IPS-18a (cell line): ENCODE measurements at regions not wholly inside any gene's neighbourhood (a gene's known extent, or its start where the extent isn't known, plus 50 kb on each side); places are given as distances from the start of the nearest gene placed in this dataset.

Experiments
- H3K27ac ChIP-seq: one replicate; pipeline ENCODE4 v1.5.1; 2013; ENCODE audit warnings: low read length
- H3K27me3 ChIP-seq: one replicate; pipeline ENCODE4 v1.6.1; 2013; ENCODE audit warnings: mild to moderate bottlenecking, low read length; ENCODE audit not compliant: control insufficient read depth, insufficient read depth
- H3K36me3 ChIP-seq: one replicate; pipeline ENCODE4 v1.6.1; 2013; ENCODE audit warnings: low read depth, low read length; ENCODE audit not compliant: control insufficient read depth
- H3K4me1 ChIP-seq: one replicate; pipeline ENCODE4 v1.6.1; 2013; ENCODE audit warnings: low read depth, low read length; ENCODE audit not compliant: control insufficient read depth
- H3K4me3 ChIP-seq: one replicate; pipeline ENCODE4 v1.5.1; 2013; ENCODE audit warnings: low read length
- H3K9ac ChIP-seq: one replicate; pipeline ENCODE4 v1.6.1; 2013; ENCODE audit warnings: mild to moderate bottlenecking, low read length, moderate library complexity
- H3K9me3 ChIP-seq: one replicate; pipeline ENCODE4 v1.6.1; 2013; ENCODE audit warnings: low read depth, low read length; ENCODE audit not compliant: control insufficient read depth

DNA sequence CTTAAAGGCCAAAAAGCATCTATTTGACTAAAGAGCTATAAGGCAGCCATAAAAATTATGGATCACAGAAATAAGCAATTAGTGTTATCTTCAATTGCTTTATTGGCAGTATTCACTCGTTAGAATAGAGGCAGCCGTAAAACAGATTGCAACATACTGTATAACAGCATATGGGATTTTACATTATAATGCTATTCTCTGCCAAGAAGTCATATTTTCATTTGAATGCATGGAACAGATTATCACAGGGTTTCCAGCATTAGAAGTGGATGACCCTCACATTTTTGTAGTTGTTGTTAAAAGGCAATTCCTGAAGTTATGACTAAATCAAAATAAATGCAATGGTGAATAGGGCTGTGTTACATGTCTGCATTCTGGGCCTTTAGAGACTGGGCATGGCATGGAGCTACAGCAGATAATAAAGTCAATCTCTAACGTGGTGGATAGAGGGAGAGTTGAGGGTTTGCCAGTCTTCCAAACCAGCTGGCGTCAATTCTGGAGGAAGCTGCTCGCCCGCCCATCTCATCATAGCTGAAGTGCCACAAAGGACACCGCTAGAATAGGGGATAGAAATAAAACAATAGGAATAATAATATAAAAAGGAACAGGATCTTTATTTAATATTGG, 155.4 kb upstream of the VRK2 start:
- Histone ChIP-seq H3K9ac (no peak overlapping the region), H3K4me1 (no peaks in the 10 kb centered on the region), H3K27ac (no peak overlapping the region), H3K27me3 (no peaks in the 10 kb centered on the region), H3K9me3 (no peaks in the 10 kb centered on the region), H3K4me3 (no peak overlapping the region), H3K36me3 (no peaks in the 10 kb centered on the region)

DNA sequence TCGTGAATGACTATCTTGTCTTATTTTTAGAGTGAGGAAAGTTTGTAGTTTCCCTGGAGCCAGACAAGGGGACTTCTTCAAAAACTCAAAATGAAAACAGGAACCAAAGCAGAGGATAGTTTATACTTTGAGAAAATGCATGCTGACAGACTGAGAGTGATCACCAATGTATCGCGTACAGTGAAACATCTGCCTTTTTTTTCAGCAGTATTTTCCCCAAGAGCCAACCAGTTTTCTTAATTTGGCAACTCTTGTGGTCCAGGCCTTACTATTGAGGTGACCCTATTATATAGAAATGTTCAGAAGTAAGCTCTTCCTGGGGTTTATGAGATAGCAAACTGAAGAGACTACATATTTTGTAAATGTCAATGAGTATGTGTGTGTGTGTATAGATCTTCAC, 153.7 kb upstream of the VRK2 start:
- H3K36me3 ChIP-seq = no peaks in the 10 kb centered on the region
- H3K9ac ChIP-seq = no peak overlapping the region
- H3K27ac ChIP-seq = no peak overlapping the region
- H3K4me1 ChIP-seq = no peaks in the 10 kb centered on the region
- no peak overlapping the region for H3K4me3 ChIP-seq
- no peaks in the 10 kb centered on the region for H3K27me3 ChIP-seq
- no peaks in the 10 kb centered on the region for H3K9me3 ChIP-seq

DNA sequence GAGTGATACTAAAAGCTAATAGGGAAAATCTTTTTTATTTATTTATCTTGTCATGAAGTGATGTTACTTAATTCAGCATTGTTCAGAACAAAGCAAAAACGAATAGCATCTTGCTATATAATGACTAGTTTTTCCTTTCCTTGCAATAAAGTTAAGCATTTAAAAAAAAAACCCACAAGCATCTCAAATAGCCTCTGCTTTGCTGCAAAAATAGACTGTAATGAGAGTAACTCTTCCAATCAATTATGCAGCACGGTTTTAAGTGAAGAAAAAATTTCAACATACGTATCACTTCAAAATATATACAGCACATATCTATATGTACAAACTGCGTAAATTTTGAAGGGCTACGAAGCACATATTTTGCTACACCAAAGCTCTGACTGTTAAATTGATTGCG, 153.3 kb upstream of the VRK2 start:
- Histone ChIP-seq H3K36me3 (no peaks in the 10 kb centered on the region), H3K4me1 (no peaks in the 10 kb centered on the region), H3K27me3 (no peaks in the 10 kb centered on the region), H3K9me3 (no peaks in the 10 kb centered on the region), H3K9ac (no peak overlapping the region), H3K27ac (no peak overlapping the region), H3K4me3 (no peak overlapping the region)

DNA sequence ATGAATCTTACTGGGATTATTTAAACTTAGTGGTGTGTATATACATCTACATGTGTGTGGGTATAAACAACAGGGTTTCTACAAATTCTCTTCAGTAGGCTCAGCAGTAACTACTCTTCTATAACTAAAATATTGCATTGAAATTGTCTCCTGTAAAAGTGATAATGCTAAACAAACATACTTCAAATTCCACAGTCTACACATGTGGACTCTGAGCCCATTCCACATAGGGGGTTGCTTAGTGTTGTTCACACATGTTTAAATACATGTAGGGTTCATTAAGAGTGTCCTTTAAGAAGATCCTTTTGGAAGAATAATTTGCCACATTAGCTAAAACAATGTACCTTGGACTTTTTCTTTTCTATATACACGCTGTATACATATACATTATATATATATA, 152.8 kb upstream of the VRK2 start:
- no peak overlapping the region for H3K9ac ChIP-seq
- H3K9me3 ChIP-seq = no peaks in the 10 kb centered on the region
- H3K36me3 ChIP-seq = no peaks in the 10 kb centered on the region
- H3K4me3 ChIP-seq = no peak overlapping the region
- no peaks in the 10 kb centered on the region for H3K4me1 ChIP-seq
- no peak overlapping the region for H3K27ac ChIP-seq
- no peaks in the 10 kb centered on the region for H3K27me3 ChIP-seq

DNA sequence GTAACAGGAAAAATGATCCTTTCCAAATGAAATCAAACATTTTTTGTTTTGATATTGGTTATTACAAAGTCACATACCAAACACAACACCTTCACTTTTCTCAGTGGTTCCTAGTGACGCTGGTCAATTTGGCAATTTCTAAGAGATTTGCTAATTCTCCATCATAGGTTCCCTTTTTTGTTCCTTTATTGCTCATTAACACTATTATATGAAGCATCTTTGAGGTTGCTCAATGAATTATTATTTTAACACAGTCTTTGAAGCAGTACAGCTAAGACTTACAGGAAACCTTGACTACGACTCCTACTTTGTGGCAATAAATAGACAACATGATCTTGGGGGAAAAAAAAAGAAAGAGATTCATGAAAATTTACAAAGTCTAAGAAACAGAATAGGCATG, 152.2 kb upstream of the VRK2 start:
- Histone ChIP-seq H3K4me3 (no peak overlapping the region), H3K27me3 (no peaks in the 10 kb centered on the region), H3K27ac (no peak overlapping the region), H3K9ac (no peak overlapping the region), H3K4me1 (no peaks in the 10 kb centered on the region), H3K36me3 (no peaks in the 10 kb centered on the region), H3K9me3 (no peaks in the 10 kb centered on the region)

DNA sequence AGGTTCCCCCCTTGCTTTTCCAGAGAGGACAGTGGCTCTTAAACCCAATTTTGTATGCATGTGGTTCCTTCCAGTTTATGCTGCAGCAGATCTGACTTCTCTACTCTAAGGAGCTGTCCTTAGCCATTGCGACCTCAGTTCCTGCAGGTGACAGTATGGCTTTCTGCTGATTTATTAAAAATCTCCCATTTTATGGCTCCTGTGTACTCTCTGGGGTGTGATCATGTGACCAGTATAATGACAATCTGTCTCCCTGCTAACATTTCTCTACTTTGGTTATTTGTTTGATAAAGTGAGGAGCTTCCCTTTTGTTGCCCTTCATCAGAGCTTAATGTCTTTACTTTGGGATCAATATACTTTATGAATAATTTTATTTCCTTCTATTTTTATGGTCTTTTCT, 148.7 kb upstream of the VRK2 start:
- Histone ChIP-seq H3K4me1 (peaks cover 7% of the 10 kb centered on the region), H3K9me3 (no peaks in the 10 kb centered on the region), H3K27ac (no peak overlapping the region), H3K9ac (no peak overlapping the region), H3K27me3 (no peaks in the 10 kb centered on the region), H3K4me3 (no peak overlapping the region), H3K36me3 (no peaks in the 10 kb centered on the region)

DNA sequence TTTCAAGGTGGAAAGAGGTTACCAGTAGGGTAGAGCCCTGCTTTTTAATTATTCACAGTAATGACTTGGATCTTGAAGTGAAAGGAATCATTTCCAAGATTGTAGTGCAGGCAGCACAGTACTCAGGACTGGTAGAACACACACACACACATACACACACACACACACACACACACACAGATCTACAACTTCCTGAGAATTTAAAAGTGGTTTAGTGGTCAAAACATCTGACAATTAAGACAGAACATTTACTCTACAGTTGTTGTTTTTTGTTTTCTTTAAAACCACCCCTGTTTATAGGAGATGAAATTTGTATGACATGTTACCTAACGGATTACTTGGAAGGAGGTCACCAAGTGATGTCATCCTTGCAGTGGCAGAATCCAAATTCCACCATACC, 146.7 kb upstream of the VRK2 start:
- H3K4me3 ChIP-seq = no peak overlapping the region
- H3K27me3 ChIP-seq = no peaks in the 10 kb centered on the region
- H3K36me3 ChIP-seq = no peaks in the 10 kb centered on the region
- H3K9ac ChIP-seq = no peak overlapping the region
- H3K4me1 ChIP-seq = peaks cover 10% of the 10 kb centered on the region
- no peaks in the 10 kb centered on the region for H3K9me3 ChIP-seq
- H3K27ac ChIP-seq = no peak overlapping the region

DNA sequence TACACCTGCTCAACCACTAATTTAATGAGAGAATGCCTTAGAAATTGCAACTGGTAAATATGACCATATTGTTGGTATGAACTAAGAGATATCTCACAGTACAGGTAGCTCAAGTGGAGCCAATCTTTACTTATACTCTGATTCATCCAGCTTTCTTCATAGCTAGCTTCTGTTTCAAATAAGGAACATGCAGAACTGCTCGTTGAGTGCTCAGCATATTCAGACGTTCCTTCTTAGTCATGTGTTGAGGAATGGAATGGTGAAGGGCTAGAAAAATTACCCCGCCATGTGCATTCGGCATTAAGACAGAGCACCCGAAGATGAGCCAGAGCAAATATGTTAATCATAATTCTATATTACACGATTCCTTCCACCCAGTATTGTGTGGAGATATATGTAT, 144.0 kb upstream of the VRK2 start:
- Histone ChIP-seq H3K9me3 (no peaks in the 10 kb centered on the region), H3K4me1 (peaks cover 10% of the 10 kb centered on the region), H3K27ac (no peak overlapping the region), H3K36me3 (no peaks in the 10 kb centered on the region), H3K4me3 (no peak overlapping the region), H3K9ac (no peak overlapping the region), H3K27me3 (no peaks in the 10 kb centered on the region)

DNA sequence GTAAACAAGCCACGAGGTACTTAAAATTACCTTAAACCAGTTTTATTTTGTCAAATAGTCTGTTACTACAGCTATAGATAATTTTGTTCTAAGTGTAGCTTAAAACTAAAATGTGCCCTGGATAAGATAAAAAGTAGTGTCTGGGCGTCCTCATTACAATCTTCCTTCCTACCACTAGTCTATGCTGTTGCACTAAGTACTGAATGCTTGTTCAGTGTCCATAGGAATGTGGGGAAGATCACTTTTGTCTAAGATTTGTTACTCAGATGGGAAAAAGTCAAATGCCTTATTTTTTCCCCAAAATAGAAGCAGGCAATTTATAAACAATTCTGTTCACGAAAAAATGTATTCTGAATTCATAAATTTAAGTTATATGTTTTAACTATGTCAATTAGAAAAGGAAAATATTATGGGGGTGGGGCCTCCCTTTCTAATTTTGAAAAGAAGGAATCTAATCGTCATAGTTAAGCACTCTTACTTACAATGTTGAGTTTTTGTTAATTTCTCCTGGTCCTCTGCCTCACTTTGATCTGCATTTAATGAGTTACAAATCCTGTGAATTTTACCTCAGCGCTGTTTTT, 140.4 kb upstream of the VRK2 start:
- Histone ChIP-seq H3K9me3 (no peaks in the 10 kb centered on the region), H3K4me3 (no peak overlapping the region), H3K27ac (no peak overlapping the region), H3K36me3 (no peaks in the 10 kb centered on the region), H3K27me3 (no peaks in the 10 kb centered on the region), H3K4me1 (peaks cover 10% of the 10 kb centered on the region), H3K9ac (no peak overlapping the region)

DNA sequence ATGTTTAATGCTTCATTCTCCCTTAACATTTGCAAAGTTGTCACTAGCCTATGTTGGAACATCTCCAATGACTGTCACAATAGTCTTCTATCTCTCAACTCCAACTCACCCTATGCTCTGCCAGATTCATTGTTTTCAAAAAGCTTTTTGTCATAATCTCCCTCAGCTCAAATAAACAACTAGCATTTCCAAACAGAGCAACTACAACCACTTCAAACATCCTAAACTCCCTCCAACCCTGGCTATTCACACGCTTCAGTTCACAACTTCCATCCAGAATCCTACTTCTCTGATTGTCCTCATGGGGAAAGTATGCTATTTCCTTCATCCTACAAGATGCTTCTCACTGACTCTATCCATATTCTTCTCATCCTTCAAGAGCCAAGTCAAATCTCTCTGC, 139.2 kb upstream of the VRK2 start:
- no peaks in the 10 kb centered on the region for H3K27me3 ChIP-seq
- no peak overlapping the region for H3K27ac ChIP-seq
- H3K4me3 ChIP-seq = no peak overlapping the region
- H3K9me3 ChIP-seq = no peaks in the 10 kb centered on the region
- peaks cover 8% of the 10 kb centered on the region for H3K4me1 ChIP-seq
- no peaks in the 10 kb centered on the region for H3K36me3 ChIP-seq
- no peak overlapping the region for H3K9ac ChIP-seq

DNA sequence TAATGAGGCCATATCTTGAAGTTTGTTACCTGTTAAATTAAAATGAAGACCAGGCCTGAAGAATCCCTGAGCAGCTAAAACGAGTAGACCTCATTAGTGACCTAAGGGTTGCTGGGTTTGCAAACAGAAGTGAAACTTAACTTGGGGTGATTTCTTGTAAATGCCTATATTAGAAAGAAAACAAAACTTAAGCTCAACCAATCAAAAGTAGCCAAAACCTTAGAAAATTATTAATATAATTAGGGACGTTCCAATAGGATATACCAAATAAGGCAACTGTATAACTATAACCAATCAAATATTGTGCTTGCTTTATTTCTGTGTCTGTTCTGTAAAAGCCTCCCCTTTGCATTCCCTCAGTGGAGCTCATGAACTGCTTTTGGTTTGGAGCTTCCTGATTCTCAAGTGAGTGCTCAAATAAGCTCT, 137.9 kb upstream of the VRK2 start:
- Histone ChIP-seq H3K36me3 (no peaks in the 10 kb centered on the region), H3K4me1 (no peaks in the 10 kb centered on the region), H3K9me3 (no peaks in the 10 kb centered on the region), H3K27ac (no peak overlapping the region), H3K9ac (no peak overlapping the region), H3K4me3 (no peak overlapping the region), H3K27me3 (no peaks in the 10 kb centered on the region)

DNA sequence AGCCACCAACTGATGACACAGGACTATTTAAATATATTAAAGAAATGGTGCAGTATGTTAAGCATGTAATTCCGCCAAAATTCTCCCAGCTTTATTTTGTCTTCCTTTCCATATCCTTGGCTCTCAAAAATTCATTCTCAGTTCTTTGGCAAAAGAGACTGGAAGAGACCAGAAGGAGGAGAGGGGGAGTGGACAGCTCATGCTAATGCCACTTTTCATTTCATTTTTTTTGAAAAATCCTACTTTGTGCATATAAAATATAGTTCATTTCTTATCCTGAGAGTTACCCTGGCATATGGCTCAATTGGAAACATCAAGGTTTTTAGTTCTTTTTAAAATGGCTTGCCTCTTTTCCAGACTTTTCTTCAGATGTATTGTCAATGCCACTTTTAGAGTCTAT, 128.5 kb upstream of the VRK2 start:
- no peak overlapping the region for H3K4me3 ChIP-seq
- no peaks in the 10 kb centered on the region for H3K4me1 ChIP-seq
- H3K9ac ChIP-seq = no peak overlapping the region
- H3K36me3 ChIP-seq = no peaks in the 10 kb centered on the region
- no peaks in the 10 kb centered on the region for H3K27me3 ChIP-seq
- no peaks in the 10 kb centered on the region for H3K9me3 ChIP-seq
- no peak overlapping the region for H3K27ac ChIP-seq
